ENCODE measurements at regions not wholly inside any gene's neighbourhood (a gene's known extent, or its start where the extent isn't known, plus 50 kb on each side); places are given as distances from the start of the nearest gene placed in this dataset.

GRCh38 chr1:239929317-239929716, 162.4 kb upstream of the FMN2 start:
- DNase-seq (ENCODE audit: low read depth): no peak

- no peak for DNase-seq (ENCODE audit: low read depth)
Measured at GRCh38 chr1:239930686-239931262, 160.9 kb upstream of the FMN2 start.

- no peak for DNase-seq (ENCODE audit: low read depth)
Measured at GRCh38 chr1:239931341-239931740, 160.3 kb upstream of the FMN2 start.

- DNase-seq (ENCODE audit: low read depth): no peak
Measured at GRCh38 chr1:239939602-239940001, 152.1 kb upstream of the FMN2 start.

- DNase-seq (ENCODE audit: low read depth): no peak
Measured at GRCh38 chr1:239943761-239944160, 147.9 kb upstream of the FMN2 start.

GRCh38 chr1:239944666-239945065, 147.0 kb upstream of the FMN2 start:
- DNase-seq (ENCODE audit: low read depth): no peak

GRCh38 chr1:239947801-239948200, 143.9 kb upstream of the FMN2 start:
- no peak for DNase-seq (ENCODE audit: low read depth)

- DNase-seq (ENCODE audit: low read depth): no peak
Measured at GRCh38 chr1:239951511-239952140, 140.1 kb upstream of the FMN2 start.

- no peak for DNase-seq (ENCODE audit: low read depth)
Measured at GRCh38 chr1:239952348-239953308, 139.1 kb upstream of the FMN2 start.

- DNase-seq (ENCODE audit: low read depth): no peak
Measured at GRCh38 chr1:239954836-239955235, 136.8 kb upstream of the FMN2 start.

- DNase-seq (ENCODE audit: low read depth): no peak
Measured at GRCh38 chr1:239955431-239955830, 136.3 kb upstream of the FMN2 start.

GRCh38 chr1:239956263-239956662, 135.4 kb upstream of the FMN2 start:
- DNase-seq (ENCODE audit: low read depth): no peak

- no peak for DNase-seq (ENCODE audit: low read depth)
Measured at GRCh38 chr1:239958063-239958462, 133.6 kb upstream of the FMN2 start.

- no peak for DNase-seq (ENCODE audit: low read depth)
Measured at GRCh38 chr1:239960366-239960765, 131.3 kb upstream of the FMN2 start.

- no peak for DNase-seq (ENCODE audit: low read depth)
Measured at GRCh38 chr1:239963856-239964255, 127.8 kb upstream of the FMN2 start.

- no peak for DNase-seq (ENCODE audit: low read depth)
Measured at GRCh38 chr1:239976130-239976968, 115.3 kb upstream of the FMN2 start.

GRCh38 chr1:239977416-239977815, 114.3 kb upstream of the FMN2 start:
- no peak for DNase-seq (ENCODE audit: low read depth)

- DNase-seq (ENCODE audit: low read depth): no peak
Measured at GRCh38 chr1:239979456-239979855, 112.2 kb upstream of the FMN2 start.

GRCh38 chr1:239982762-239983161, 108.9 kb upstream of the FMN2 start:
- no peak for DNase-seq (ENCODE audit: low read depth)

GRCh38 chr1:239985044-239985443, 106.6 kb upstream of the FMN2 start:
- DNase-seq (ENCODE audit: low read depth): no peak

- no peak for DNase-seq (ENCODE audit: low read depth)
Measured at GRCh38 chr1:239987103-239987745, 104.5 kb upstream of the FMN2 start.

GRCh38 chr1:239989990-239990389, 101.7 kb upstream of the FMN2 start:
- no peak for DNase-seq (ENCODE audit: low read depth)
